NCI-H524 treated with DMSO at 0.1 percent for 48 hours (cell line): ENCODE measurements at regions not wholly inside any gene's neighbourhood (a gene's known extent, or its start where the extent isn't known, plus 50 kb on each side); places are given as distances from the start of the nearest gene placed in this dataset.
"Not testable (repeated sequence)": the region's sequence is repeated elsewhere in the genome, so short reads cannot be mapped to it uniquely, and the experiment has no call there.

Experiments
- DNase-seq: peaks from one replicate; lab custom pipeline; 2025; lab: John Stamatoyannopoulos, UW

- no peak for DNase-seq
These were observed 365.2 kb downstream of the PAX1 start for GRCh38 chr20:22070610-22071058.

- no peak for DNase-seq
These were observed 358.3 kb downstream of the PAX1 start for GRCh38 chr20:22063753-22064152.

GRCh38 chr20:22062874-22063273 lies 357.4 kb downstream of the PAX1 start:
- DNase-seq, result no peak

- DNase-seq, result no peak
These were observed 355.1 kb downstream of the PAX1 start for GRCh38 chr20:22060610-22061009.

- no peak for DNase-seq
These were observed 353.3 kb downstream of the PAX1 start for GRCh38 chr20:22058746-22059145.

- no peak for DNase-seq
These were observed 350.5 kb downstream of the PAX1 start for GRCh38 chr20:22055981-22056380.

GRCh38 chr20:22052025-22052650 lies 346.7 kb downstream of the PAX1 start:
- DNase-seq, result no peak

GRCh38 chr20:22045956-22046507 lies 340.6 kb downstream of the PAX1 start:
- not testable (repeated sequence) for DNase-seq

- no peak for DNase-seq
These were observed 322.0 kb downstream of the PAX1 start for GRCh38 chr20:22027423-22027822.

GRCh38 chr20:22020201-22020600 lies 314.7 kb downstream of the PAX1 start:
- no peak for DNase-seq

GRCh38 chr20:22008456-22008855 lies 303.0 kb downstream of the PAX1 start:
- DNase-seq, result no peak

- DNase-seq, result no peak
These were observed 300.8 kb downstream of the PAX1 start for GRCh38 chr20:22006306-22006705.

GRCh38 chr20:22005535-22005934 lies 300.1 kb downstream of the PAX1 start:
- DNase-seq, result no peak

- DNase-seq, result no peak
These were observed 299.5 kb downstream of the PAX1 start for GRCh38 chr20:22004946-22005345.

GRCh38 chr20:22003680-22004079 lies 298.2 kb downstream of the PAX1 start:
- no peak for DNase-seq

- no peak for DNase-seq
These were observed 296.4 kb downstream of the PAX1 start for GRCh38 chr20:22001886-22002285.

- no peak for DNase-seq
These were observed 290.0 kb downstream of the PAX1 start for GRCh38 chr20:21995461-21995860.

- no peak for DNase-seq
These were observed 288.7 kb downstream of the PAX1 start for GRCh38 chr20:21994203-21994602.

GRCh38 chr20:21982559-21982958 lies 277.1 kb downstream of the PAX1 start:
- no peak for DNase-seq

- no peak for DNase-seq
These were observed 276.3 kb downstream of the PAX1 start for GRCh38 chr20:21981597-21982344.

- DNase-seq, result no peak
These were observed 275.7 kb downstream of the PAX1 start for GRCh38 chr20:21981179-21981578.

- no peak for DNase-seq
These were observed 266.0 kb downstream of the PAX1 start for GRCh38 chr20:21971436-21971835.

GRCh38 chr20:21968486-21968885 lies 263.0 kb downstream of the PAX1 start:
- no peak for DNase-seq
